Gastroesophageal sphincter (tissue), 4 donors: ENCODE measurements at regions not wholly inside any gene's neighbourhood (a gene's known extent, or its start where the extent isn't known, plus 50 kb on each side); places are given as distances from the start of the nearest gene placed in this dataset.

ENCODE experiments used
- ATAC-seq: fragments of 150-250 bp; one replicate; pipeline ENCODE4 v1.9.1; 2016; ENCODE audit warnings: mild to moderate bottlenecking, moderate library complexity
- H3K27ac ChIP-seq, 4 donors: fragments of 200-600 bp; sonication (generic) in 3 of 4; 1 replicate in 3 of 4; 2 replicates in 1 of 4; pipeline ENCODE4 v1.5.1; 2016 to 2019
- H3K27me3 ChIP-seq: fragments of 200-600 bp; sonication (generic); one replicate; pipeline ENCODE4 v1.5.1; 2019
- H3K36me3 ChIP-seq, 2 donors: fragments of 200-600 bp; sonication (generic); one replicate each; pipeline ENCODE4 v1.5.1; 2019; ENCODE audit warnings: control low read depth in 1 of 2
- H3K4me1 ChIP-seq, 3 donors: fragments of 200-600 bp; sonication (generic); 1 replicate in 2 of 3; 2 replicates in 1 of 3; pipeline ENCODE4 v1.5.1; 2016 to 2019; ENCODE audit warnings: control low read depth in 2 of 3
- H3K4me3 ChIP-seq, 2 donors: fragments of 200-600 bp; sonication (generic); one replicate each; pipeline ENCODE4 v1.5.1; 2019; ENCODE audit warnings: mild to moderate bottlenecking in 1 of 2, moderate library complexity in 1 of 2
- H3K9me3 ChIP-seq, 3 donors: fragments of 200-600 bp; sonication (generic); one replicate each; pipeline ENCODE4 v1.5.1; 2017 to 2019; ENCODE audit warnings: control low read depth in 2 of 3
- CTCF ChIP-seq, 4 experiments: fragments of 200-600 bp in 2 of 4; fragments of 450-650 bp in 2 of 4; sonication (generic) in 1 of 4; IDR thresholded peaks; one replicate each; pipeline ENCODE4 v1.5.1; 2017 to 2019; ENCODE audit warnings: antibody characterized with exemption in 4 of 4, mild to moderate bottlenecking in 2 of 4, moderate library complexity in 2 of 4
- EP300 ChIP-seq: sonication (generic); formaldehyde crosslinking; IDR thresholded peaks from one replicate; pipeline ENCODE4 v1.6.1; 2017; ENCODE audit warnings: antibody characterized with exemption, mild to moderate bottlenecking
- POLR2A ChIP-seq, 2 donors: fragments of 450-650 bp; IDR thresholded peaks; one replicate each; pipeline ENCODE4 v1.6.1; 2017; ENCODE audit warnings: antibody characterized with exemption in 2 of 2, mild to moderate bottlenecking in 2 of 2, moderate library complexity in 1 of 2
- POLR2AphosphoS5 ChIP-seq: sonication (generic); formaldehyde crosslinking; IDR thresholded peaks from one replicate; pipeline ENCODE4 v1.6.1; 2017; ENCODE audit warnings: antibody characterized with exemption
- WGBS, 2 donors: methylation state at CpG; one replicate each; pipeline ENCODE4 v1.1.5; 2018; ENCODE audit warnings: low coverage in 1 of 2; 5-methylcytosine and 5-hydroxymethylcytosine counted together

- no peaks in the 10 kb centered on the region for H3K36me3 ChIP-seq
- no peak overlapping the region for H3K27ac ChIP-seq
- no peak overlapping the region for H3K4me3 ChIP-seq
- no peak for ATAC-seq
- peaks cover 0 to 21% (median 0%) of the 10 kb centered on the region in 3 donors for H3K9me3 ChIP-seq
- H3K27me3 ChIP-seq = peaks cover 45% of the 10 kb centered on the region
- TF ChIP-seq CTCF (IDR thresholded peaks at IDR 0.05) (no peak), POLR2A (IDR thresholded peaks at IDR 0.05) (no peak), POLR2AphosphoS5 (no peak), EP300 (no peak)
- 40 to 100% methylated on average over 1 of the region's 10 CpGs for WGBS, 2 donors
- H3K4me1 ChIP-seq = no peaks in the 10 kb centered on the region
Observed at GRCh38 chr22:48595511-48595905, 1232.2 kb downstream of the BRD1 start.

DNA sequence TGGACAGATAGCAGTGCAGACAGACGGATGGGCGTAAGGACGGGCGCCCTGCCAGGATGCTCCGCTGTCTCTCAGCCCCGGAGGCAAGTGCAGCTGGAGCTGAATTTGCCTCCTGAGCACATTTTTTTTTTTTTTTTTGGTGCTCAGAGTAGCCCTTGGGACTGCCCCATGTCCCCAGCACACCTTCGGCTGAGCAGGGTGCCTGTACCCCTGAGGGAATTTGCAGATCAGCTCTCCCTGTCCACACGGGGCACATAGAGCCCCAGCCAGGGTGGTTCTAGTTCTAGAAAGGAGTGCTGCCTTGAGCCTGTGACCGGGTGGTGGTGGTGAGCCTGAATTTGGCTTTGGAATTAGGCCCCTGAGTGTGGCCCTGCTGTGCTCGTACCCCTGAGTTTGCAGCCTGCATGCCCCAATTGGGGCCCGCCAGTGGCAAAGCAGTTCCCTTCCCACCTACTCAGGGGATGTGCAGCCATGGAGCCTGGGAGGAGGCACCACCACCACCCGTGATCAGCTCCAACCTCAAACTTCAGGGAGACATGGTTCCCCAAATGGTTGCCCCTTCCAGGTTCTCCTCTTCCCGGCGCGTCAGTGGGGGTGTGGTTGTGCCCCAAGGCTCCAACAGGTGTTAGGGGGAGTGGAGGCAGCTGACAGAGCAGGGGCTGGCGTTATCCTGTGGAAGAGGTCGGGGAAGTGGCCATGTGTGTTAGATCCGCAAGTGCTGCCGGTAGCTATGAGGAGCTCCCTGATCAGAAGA, 1232.7 kb downstream of the BRD1 start:
- H3K36me3 ChIP-seq = no peaks in the 10 kb centered on the region
- H3K4me3 ChIP-seq = no peak overlapping the region
- no peaks in the 10 kb centered on the region for H3K4me1 ChIP-seq
- H3K27ac ChIP-seq = no peak overlapping the region
- 80 to 85% methylated on average over 1 to 7 of the region's 19 CpGs for WGBS, 2 donors
- TF ChIP-seq CTCF (IDR thresholded peaks at IDR 0.05) = no peak
- no peak for TF ChIP-seq EP300
- TF ChIP-seq POLR2AphosphoS5 = no peak
- no peak for TF ChIP-seq POLR2A (IDR thresholded peaks at IDR 0.05)
- peaks cover 45% of the 10 kb centered on the region for H3K27me3 ChIP-seq
- ATAC-seq = no peak
- peaks cover 0 to 21% (median 0%) of the 10 kb centered on the region in 3 donors for H3K9me3 ChIP-seq

GRCh38 chr22:48594016-48594756, 1233.5 kb downstream of the BRD1 start:
- Histone ChIP-seq H3K9me3 (peaks cover 0 to 16% (median 0%) of the 10 kb centered on the region in 3 donors), H3K4me3 (no peak overlapping the region), H3K27ac (no peak overlapping the region), H3K4me1 (no peaks in the 10 kb centered on the region), H3K27me3 (peaks cover 46% of the 10 kb centered on the region), H3K36me3 (no peaks in the 10 kb centered on the region)
- 100% methylated on average over 1 of the region's 21 CpGs; no CpG with 5 or more reads in 1 of the 2 donors for WGBS, 2 donors
- TF ChIP-seq POLR2A (IDR thresholded peaks at IDR 0.05) (no peak), POLR2AphosphoS5 (no peak), EP300 (no peak), CTCF (IDR thresholded peaks at IDR 0.05) (no peak)
- no peak for ATAC-seq

- WGBS, 2 donors = 96% methylated on average over 10 of the region's 15 CpGs; no CpG with 5 or more reads in 1 of the 2 donors
Observed at GRCh38 chr22:48593551-48593950, 1234.1 kb downstream of the BRD1 start.

More at GRCh38 chr22:48593551-48593950, 1234.1 kb downstream of the BRD1 start:
- no peaks in the 10 kb centered on the region for H3K36me3 ChIP-seq
- TF ChIP-seq POLR2AphosphoS5 (no peak), POLR2A (IDR thresholded peaks at IDR 0.05) (no peak), EP300 (no peak), CTCF (IDR thresholded peaks at IDR 0.05) (no peak)
- H3K9me3 ChIP-seq = peaks cover 0 to 10% (median 0%) of the 10 kb centered on the region in 3 donors
- no peak overlapping the region for H3K27ac ChIP-seq
- no peaks in the 10 kb centered on the region for H3K4me1 ChIP-seq
- ATAC-seq = no peak
- H3K27me3 ChIP-seq = peaks cover 51% of the 10 kb centered on the region
- no peak overlapping the region for H3K4me3 ChIP-seq
